Prostate gland (tissue), 2 donors: ENCODE measurements at regions not wholly inside any gene's neighbourhood (a gene's known extent, or its start where the extent isn't known, plus 50 kb on each side); places are given as distances from the start of the nearest gene placed in this dataset.

Experiments used
- DNase-seq: peaks from one replicate; pipeline ENCODE4 v3.0.0-alpha.2; 2019; ENCODE audit warnings: low spot score
- H3K27ac ChIP-seq, 2 donors: fragments of 200-600 bp; sonication (generic); 2 replicates each; pipeline ENCODE4 v1.5.1; 2017 to 2019
- H3K27me3 ChIP-seq: fragments of 200-600 bp; sonication (generic); replicated peaks from 2 replicates; pipeline ENCODE4 v1.5.1; 2019; ENCODE audit not compliant: insufficient read depth
- H3K36me3 ChIP-seq, 2 donors: fragments of 200-600 bp; sonication (generic); 1 replicate in 1 of 2; 2 replicates in 1 of 2; pipeline versions ENCODE4 v1.5.1 to v1.8.1; 2017 to 2019
- H3K4me1 ChIP-seq: fragments of 200-600 bp; sonication (generic); replicated peaks from 2 replicates; pipeline ENCODE4 v1.5.1; 2019
- H3K4me3 ChIP-seq, 2 donors: fragments of 200-600 bp; sonication (generic); 2 replicates each; pipeline ENCODE4 v1.5.1; 2017 to 2019
- H3K9me3 ChIP-seq: fragments of 200-600 bp; sonication (generic); 2 replicates; pipeline ENCODE4 v1.5.1; 2017
- CTCF ChIP-seq, 4 experiments: fragments of 200-600 bp in 2 of 4; fragments of 450-650 bp in 2 of 4; sonication (generic) in 2 of 4; IDR thresholded peaks; 1 replicate in 3 of 4; 2 replicates in 1 of 4; pipeline ENCODE4 v1.5.1; 2016 to 2019; ENCODE audit warnings: antibody characterized with exemption in 4 of 4, mild to moderate bottlenecking in 2 of 4, moderate library complexity in 2 of 4
- POLR2A ChIP-seq: fragments of 450-650 bp; IDR thresholded peaks from one replicate; pipeline ENCODE4 v1.6.1; 2016; ENCODE audit warnings: antibody characterized with exemption, mild to moderate bottlenecking
- POLR2AphosphoS5 ChIP-seq: sonication (generic); formaldehyde crosslinking; IDR thresholded peaks from one replicate; pipeline ENCODE4 v1.6.1; 2017; ENCODE audit warnings: antibody characterized with exemption
- WGBS: methylation state at CpG from one replicate; pipeline ENCODE4 v1.1.5; 2018; 5-methylcytosine and 5-hydroxymethylcytosine counted together
- intact Hi-C: fragments of 100-400 bp; cut with DNase I; formaldehyde crosslinking; loops from one replicate; pipeline ENCODE4 v1.14.2; 2022

DNA sequence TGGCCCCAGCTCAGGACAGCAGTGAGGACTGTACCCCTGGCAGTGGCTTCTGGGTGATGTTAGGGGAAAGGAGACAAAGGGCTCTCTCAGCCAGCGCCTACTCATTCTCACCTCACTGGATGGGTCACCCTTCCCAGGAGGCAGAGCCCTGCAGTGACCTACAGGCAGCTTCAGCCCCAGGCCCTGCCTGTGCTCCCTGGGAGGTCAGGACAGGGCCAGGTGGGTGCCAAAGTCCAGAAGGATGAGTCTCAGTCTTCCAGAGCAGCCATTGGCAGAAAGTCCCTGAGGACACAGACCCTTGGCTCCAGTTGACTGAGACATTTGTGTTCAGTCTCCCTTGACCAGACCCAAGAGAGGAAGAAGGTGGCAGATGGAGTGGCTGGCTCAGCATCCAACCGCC lies 75.1 kb downstream of the TEX51 start:
- intact Hi-C loops = no loop called here
- TF ChIP-seq CTCF (IDR thresholded peaks at IDR 0.05) = no peak
- Histone ChIP-seq H3K4me3 (no peak overlapping the region), H3K36me3 (no peaks in the 10 kb centered on the region), H3K4me1 (no peaks in the 10 kb centered on the region), H3K27ac (no peak overlapping the region), H3K9me3 (no peaks in the 10 kb centered on the region), H3K27me3 (no peaks in the 10 kb centered on the region)
- WGBS = 75% methylated on average over 2 of the region's 2 CpGs
- DNase-seq = no peak

GRCh38 chr2:126975671-126976655 lies 77.3 kb downstream of the TEX51 start:
- 82% methylated on average over 12 of the region's 12 CpGs for WGBS
- H3K27ac ChIP-seq = no peak overlapping the region
- no peak for TF ChIP-seq POLR2AphosphoS5
- TF ChIP-seq CTCF (IDR thresholded peaks at IDR 0.05) = no peak
- no peak for TF ChIP-seq POLR2A
- DNase-seq = no peak
- intact Hi-C loops = no loop called here
- no peaks in the 10 kb centered on the region for H3K36me3 ChIP-seq
- H3K27me3 ChIP-seq = no peaks in the 10 kb centered on the region
- no peaks in the 10 kb centered on the region for H3K4me1 ChIP-seq
- no peaks in the 10 kb centered on the region for H3K9me3 ChIP-seq
- H3K4me3 ChIP-seq = no peak overlapping the region

GRCh38 chr2:126976721-126977328 lies 78.1 kb downstream of the TEX51 start:
- intact Hi-C loops = no loop called here
- H3K27ac ChIP-seq = no peak overlapping the region
- 64% methylated on average over 30 of the region's 30 CpGs for WGBS
- TF ChIP-seq POLR2A = no peak
- TF ChIP-seq CTCF (IDR thresholded peaks at IDR 0.05) = no peak
- TF ChIP-seq POLR2AphosphoS5 = no peak
- no peaks in the 10 kb centered on the region for H3K27me3 ChIP-seq
- H3K4me1 ChIP-seq = no peaks in the 10 kb centered on the region
- no peak for DNase-seq
- H3K9me3 ChIP-seq = no peaks in the 10 kb centered on the region
- H3K36me3 ChIP-seq = no peaks in the 10 kb centered on the region
- H3K4me3 ChIP-seq = no peak overlapping the region

DNA sequence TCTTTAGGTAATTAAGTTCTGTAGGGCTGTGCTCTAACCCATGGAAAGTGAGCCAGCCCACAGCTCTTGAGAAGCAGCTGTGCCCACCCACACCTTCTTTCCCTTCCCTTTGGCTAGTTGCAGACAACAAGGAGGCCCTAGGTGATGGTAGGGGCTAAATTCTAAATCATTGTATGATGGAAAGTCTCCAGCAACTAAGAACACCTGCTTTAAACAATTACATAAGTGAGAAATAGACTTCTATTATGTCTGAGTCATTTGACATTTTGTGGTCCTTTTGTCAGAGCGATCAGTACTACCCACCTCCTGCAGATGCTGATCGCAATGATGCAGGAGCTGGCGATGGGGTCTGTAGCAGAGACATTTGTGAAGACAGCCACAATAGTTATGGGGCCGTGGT lies 79.6 kb downstream of the TEX51 start:
- Histone ChIP-seq H3K36me3 (no peaks in the 10 kb centered on the region), H3K4me3 (no peak overlapping the region), H3K27me3 (no peaks in the 10 kb centered on the region), H3K9me3 (no peaks in the 10 kb centered on the region), H3K4me1 (no peaks in the 10 kb centered on the region), H3K27ac (no peak overlapping the region)
- DNase-seq = no peak
- TF ChIP-seq POLR2AphosphoS5 (no peak), CTCF (IDR thresholded peaks at IDR 0.05) (no peak), POLR2A (no peak)
- WGBS = 94% methylated on average over 4 of the region's 4 CpGs
- intact Hi-C loops = no loop called here
